ENCODE measurements at regions not wholly inside any gene's neighbourhood (a gene's known extent, or its start where the extent isn't known, plus 50 kb on each side); places are given as distances from the start of the nearest gene placed in this dataset.

DNA sequence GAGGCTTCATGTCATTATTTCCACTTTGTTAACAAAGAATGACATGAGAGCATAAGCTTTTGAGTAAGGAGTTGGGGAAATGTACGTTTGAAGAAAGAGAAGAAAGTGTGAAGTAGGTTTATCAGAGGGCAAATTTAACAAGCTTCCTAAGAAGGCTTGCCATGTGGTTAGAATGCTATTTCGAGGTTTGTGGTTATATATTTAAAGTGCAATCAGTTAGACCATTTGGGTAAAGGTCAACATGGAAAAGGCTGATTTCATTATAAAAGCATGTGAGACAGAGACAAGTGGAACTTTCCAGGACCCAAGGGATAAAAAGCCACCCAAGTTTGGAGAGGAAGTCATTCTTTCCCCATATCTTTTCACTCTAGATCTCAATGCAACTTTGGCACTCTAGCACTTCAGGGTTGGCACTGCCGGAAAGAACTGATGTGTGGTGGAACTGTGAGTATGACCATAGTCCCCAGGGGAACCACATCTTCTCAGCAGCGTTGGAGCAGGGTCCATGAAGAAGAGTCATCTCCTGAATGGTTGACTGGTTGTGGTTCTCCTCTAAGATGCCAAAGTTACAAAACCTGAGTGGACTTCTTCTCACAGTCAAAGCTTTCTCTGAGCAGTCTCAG, 529.9 kb downstream of the MID1IP1 start:
- no peak for DNase-seq (ENCODE audit: low read depth)

DNA sequence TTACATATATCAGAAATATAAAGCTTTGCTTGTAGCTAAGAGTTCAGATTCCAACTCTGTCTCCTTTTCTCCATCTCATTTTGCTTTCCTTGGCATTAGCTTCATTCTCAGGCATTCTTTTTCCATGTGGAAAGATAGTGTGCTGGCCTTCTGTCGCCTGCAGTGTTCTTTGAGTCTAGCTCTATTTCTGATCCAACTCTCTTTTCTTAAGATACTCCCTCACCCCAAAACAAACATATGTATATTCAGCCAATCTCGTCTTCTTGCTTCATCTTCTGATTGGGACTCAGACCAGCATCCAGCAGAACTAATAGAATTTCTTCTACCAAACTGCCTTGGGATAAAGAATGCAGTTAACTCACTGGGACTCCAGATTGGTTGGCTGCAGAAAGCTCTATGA, 532.2 kb downstream of the MID1IP1 start:
- DNase-seq (ENCODE audit: low read depth), result no peak

DNA sequence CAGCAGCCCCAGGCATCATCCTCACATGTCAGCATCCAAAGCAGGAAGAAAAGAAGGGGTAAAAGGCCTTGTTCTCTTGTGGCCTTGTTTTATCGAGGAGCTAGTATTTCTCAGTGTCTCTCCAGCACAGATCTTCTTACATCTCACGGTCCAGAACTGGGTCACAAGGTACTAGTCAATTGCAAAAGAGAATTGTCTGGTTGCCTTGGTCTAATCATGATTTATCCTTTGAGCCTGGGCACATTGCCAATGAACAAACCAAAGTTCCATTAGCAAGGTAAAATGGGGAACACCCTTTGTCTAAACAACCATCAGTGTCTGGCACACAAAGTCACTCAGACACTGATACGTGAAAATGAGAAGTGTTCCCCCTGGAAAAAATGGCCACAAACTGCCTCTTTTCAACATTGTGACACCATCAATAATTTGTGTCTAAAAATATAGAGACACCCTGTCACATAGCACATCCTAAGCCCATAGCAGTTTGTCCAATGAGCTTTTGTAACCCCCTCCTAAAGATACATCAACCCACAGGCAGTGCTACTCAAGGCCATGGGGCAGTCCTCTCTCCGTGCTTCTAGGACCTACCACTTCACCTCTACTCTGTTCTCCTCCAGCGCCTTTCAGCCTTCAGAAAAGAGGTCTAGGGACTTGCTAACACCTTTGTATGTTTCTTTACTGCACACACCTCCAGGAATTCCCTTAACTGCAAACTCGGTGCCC, 534.4 kb downstream of the MID1IP1 start:
- DNase-seq (ENCODE audit: low read depth), result no peak

DNA sequence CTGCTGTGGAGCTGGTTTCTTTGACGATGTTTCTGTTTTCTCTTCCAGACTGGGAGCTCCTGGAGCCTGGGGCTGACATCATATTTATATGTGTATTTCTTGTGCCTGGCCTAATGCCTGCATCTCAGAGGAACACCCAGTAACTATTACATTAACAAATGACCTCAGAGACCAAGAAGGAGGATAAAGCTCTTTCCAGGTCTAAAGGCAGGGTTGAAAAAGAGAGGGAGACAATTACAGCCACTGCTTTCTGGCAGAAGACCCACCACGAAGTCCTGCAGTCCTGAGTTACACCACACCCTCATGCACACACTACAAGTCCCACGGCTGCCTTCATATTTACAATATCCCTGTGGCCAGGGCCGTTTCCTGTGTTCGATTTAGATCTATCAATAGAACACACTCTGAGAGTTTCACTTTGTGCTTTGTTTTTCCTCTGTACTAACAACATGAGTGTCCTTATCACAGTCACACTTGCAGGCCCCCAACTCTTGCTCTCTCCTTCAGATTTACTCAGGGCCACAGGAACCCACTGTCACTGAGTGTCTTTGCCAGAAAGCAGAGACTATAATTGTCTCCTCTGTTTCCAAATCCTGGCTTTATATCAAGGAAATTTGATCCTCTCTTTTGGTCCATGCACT, 535.5 kb downstream of the MID1IP1 start:
- no peak for DNase-seq (ENCODE audit: low read depth)

GRCh38 chrX:39337451-39337850, 536.2 kb downstream of the MID1IP1 start:
- DNase-seq (ENCODE audit: low read depth), result no peak

- DNase-seq (ENCODE audit: low read depth), result no peak
Measured at GRCh38 chrX:39338583-39338982, 537.3 kb downstream of the MID1IP1 start.

DNA sequence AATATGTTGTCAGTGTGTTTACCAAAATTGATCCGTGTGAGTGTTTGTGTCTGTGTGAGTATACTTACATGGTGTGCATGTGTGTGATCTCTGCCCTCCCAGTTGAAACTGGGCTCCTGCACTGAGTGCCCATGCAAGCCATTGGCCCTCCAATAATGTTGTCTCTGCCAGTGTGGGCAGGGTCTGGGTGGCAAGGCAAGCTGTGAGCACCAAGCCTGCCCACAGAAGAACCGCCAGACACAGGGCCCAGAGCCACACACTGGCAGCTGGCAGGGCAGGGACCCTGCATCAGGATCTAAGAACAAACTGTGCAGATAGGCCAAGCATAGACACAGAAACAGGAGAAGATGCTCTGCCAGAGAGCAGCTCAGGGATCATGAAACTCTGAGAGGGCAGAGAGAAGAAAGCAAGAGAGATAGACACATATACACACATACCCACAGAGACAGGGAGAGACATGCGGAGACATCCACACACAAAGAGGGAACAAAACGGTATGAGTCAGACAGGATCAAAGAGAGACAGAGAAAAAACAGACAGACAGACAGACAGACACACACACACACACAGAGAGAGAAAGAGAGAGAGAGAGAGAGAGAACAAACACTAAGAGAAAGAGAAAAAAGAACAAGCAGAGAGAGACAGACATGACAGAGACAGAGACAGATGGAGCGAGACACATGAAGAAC, 555.0 kb downstream of the MID1IP1 start:
- no peak for DNase-seq (ENCODE audit: low read depth)

DNA sequence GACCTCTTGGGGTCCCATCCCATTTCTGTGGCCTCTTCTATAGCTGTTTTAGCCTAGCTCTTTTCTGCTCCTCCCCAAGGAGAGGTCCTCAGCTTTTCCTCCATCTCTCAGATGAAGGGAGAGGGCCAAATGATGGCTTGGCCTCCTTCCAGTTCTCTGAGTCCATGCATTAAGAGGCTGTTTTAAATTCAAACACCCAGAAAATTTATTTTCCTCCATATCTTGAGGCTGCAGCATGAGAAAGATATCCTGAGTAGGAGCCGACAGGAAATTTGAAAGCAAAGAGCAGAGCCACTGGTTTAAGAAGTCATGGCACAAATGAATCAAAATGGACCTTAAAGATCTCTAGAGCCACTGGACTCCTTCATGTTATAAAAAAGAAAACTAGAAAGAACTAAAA, 558.8 kb downstream of the MID1IP1 start:
- DNase-seq (ENCODE audit: low read depth), result no peak

GRCh38 chrX:39361736-39362135, 560.5 kb downstream of the MID1IP1 start:
- no peak for DNase-seq (ENCODE audit: low read depth)

DNA sequence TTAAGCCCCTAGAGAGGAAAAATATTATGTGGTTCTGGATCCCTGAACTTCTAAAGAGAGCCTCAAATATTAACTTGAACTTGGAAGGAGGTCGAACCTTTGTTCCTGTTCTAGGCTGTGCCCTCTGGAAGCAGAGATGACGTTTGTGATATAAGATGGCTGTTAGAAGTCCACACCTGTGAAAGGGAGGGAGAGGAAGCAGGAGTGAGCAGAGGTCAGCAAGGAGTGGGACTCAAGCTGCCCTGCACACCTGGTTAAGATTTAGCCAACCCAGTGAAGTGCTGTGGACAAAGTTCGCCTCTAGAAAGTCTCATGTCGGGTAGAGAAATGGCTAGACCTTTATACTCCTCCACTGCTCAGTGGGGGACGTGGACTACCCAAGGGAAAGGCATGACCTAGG, 566.2 kb downstream of the MID1IP1 start:
- DNase-seq (ENCODE audit: low read depth), result no peak

DNA sequence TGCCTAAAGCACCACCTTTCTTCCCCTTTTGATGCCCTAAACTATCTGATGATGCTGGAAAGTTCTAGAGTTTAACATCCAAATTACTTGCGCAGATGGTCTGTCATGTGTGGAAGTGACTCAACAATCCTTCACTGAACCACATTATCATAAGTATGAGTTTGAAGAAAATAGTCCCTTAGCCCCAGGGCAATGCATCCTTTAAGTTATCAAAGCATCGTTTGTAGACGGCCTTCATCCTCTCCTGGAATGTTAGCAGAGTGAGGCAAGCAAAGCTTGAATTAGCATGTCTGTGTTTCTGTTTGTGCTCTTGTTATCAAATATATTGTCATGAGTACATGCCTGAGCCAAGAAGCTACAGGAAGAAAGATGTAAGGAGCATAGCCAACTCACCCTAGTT, 570.9 kb downstream of the MID1IP1 start:
- DNase-seq (ENCODE audit: low read depth), result no peak

DNA sequence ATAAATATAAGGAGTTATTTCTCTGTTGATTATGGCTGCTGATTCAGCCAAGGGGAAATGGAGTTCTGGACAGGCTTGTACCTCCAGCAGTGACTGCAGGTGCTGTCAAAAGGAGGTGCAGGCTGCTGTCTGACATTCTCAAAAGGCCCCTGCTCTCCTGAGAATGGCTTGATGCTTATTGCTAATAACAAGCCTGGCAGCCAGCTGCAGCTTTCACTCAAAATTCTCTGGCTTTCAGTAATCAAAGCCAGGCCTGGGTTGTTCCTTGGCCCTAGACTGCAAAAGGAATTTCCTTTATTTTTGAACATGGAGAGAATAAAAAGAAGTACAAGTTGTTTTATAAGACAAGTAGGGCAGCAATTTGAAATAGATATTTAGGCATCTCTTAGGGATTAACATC, 575.9 kb downstream of the MID1IP1 start:
- no peak for DNase-seq (ENCODE audit: low read depth)

GRCh38 chrX:39377773-39378172, 576.5 kb downstream of the MID1IP1 start:
- no peak for DNase-seq (ENCODE audit: low read depth)

DNA sequence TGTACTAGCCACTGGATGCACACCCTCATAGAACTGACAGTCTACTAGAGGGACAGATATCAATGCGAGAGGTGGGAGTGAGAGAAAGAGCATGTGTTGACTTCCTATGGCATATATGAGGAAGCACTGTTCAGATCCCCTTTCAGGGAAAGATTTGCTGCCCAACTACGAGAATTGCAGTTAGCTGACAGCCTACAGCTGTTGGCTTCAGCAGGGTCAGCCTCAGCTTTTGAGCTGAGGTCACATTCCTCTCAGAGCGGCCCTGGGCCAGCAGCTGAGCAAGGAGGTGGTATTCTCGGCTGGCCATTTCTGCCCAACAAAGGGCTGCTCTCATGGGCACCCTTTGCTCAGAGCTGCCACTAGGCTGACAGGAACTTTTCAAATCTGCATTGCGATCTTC, 580.2 kb downstream of the MID1IP1 start:
- DNase-seq (ENCODE audit: low read depth), result no peak

DNA sequence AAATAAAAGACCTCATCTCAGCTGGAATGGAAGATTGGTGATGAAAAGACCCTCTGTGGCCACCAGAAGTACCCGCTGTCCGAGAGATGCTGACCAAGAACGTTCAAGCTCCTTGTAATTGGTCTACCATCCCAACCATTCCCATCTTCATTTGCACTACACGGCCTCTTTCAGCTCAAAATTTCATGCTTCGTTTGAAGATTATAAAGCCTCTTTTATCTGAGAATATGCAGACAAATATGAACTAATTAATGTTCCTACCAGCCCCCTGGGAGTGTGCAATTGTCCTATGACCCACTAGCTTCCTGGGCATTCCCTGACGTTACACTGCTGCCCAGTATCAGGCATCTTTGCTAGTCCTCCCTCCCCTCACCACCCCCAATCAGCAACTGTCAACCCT, 583.7 kb downstream of the MID1IP1 start:
- DNase-seq (ENCODE audit: low read depth), result no peak

DNA sequence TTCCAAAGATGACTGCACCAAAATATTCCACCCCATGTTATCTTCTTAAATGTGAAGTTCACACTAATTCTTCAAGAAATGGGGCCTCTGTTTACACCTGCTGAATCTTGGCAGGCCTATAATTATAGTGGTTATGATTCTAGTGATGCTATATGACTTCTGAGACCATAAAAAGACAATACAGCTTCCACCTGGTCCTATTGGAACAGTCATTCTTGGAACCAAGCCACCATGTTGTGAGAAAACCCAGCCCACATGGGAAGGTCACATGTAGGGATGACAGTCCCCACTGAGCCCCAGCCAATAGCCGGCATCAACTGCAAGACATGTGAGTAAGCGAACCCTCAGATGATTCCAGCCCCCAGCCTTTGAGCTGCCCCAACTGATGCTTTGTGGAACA, 587.5 kb downstream of the MID1IP1 start:
- no peak for DNase-seq (ENCODE audit: low read depth)

DNA sequence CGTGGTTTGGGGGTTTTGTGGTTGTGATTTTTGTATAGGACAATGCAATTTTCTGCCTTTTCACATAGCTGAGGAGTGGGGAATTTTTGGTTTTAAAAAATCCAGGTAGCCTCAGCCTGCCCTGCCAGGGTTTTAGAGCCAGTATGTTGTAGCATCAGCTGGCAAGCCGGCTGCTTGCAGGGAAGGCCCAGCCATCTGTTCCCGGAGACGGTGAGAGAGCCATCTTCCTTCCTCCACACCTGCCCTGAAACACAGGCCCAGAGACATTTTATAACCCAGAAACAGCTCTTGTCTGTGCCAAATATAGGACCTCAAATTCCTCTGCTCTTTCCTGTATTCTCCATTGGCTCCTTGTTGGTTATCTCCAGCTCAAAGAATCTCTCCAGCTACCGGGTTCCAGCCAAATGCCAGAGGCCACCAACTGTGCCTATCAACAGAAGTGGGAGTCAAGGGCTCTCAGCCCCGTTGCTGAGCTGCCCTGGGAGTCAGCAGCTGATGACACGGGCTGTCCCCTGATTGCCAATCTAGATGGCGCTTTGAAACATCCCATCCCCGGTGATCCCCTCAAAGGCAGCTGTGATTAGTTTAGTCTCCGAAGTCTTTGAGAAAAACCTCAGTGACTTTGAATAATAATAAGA, 595.2 kb downstream of the MID1IP1 start:
- DNase-seq (ENCODE audit: low read depth), result no peak

DNA sequence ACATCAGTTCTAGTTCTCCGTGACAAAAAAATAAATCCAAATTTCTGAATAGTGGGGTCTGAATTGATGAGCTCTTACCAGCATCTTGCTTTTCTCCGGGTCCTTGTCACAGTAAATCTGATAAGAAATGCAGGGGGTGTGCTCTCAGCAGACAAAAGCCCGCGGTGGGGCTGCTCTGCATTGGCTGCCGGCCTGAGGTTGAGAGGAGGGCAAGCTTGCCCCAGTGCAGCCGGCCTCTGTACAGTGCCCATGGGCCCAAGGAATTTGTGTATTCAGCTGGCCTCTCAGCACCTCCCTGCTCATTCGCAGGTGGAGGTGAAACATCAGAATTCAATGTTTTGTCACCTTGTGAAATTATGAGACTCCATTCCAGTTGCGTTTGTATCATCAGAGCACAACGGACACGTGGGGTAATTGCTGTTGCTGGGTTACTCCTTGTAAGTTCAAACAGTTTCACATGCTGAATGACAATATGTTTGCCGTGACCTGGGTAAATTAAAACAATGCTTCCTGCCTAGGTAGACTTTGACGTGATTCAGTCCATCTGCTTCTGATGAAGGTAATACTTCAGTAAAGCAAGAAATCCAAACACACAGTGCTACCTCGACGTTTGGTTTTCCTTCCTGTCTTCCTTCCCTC, 596.4 kb downstream of the MID1IP1 start:
- DNase-seq (ENCODE audit: low read depth), result no peak

GRCh38 chrX:39398215-39398962, 597.1 kb downstream of the MID1IP1 start:
- DNase-seq (ENCODE audit: low read depth), result no peak

DNA sequence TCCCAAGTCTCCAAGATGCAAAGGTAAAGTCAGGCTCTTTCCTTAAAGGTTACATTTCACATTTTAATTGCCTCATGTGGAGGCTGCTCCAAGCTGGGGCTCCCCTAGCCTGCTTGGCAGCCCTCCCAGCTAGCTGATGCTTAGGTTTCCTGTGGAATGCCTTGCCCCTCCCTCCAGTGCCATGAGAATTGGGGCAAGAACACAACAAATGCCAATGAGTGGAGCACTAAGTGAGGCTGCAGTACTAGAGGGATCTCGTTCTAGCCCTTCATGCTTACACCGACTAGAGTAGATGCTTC, 597.7 kb downstream of the MID1IP1 start:
- no peak for DNase-seq (ENCODE audit: low read depth)

- DNase-seq (ENCODE audit: low read depth), result no peak
Measured at GRCh38 chrX:39399387-39399786, 598.1 kb downstream of the MID1IP1 start.

All from EH (cell line).